ENCODE measurements at regions not wholly inside any gene's neighbourhood (a gene's known extent, or its start where the extent isn't known, plus 50 kb on each side); places are given as distances from the start of the nearest gene placed in this dataset.

DNA sequence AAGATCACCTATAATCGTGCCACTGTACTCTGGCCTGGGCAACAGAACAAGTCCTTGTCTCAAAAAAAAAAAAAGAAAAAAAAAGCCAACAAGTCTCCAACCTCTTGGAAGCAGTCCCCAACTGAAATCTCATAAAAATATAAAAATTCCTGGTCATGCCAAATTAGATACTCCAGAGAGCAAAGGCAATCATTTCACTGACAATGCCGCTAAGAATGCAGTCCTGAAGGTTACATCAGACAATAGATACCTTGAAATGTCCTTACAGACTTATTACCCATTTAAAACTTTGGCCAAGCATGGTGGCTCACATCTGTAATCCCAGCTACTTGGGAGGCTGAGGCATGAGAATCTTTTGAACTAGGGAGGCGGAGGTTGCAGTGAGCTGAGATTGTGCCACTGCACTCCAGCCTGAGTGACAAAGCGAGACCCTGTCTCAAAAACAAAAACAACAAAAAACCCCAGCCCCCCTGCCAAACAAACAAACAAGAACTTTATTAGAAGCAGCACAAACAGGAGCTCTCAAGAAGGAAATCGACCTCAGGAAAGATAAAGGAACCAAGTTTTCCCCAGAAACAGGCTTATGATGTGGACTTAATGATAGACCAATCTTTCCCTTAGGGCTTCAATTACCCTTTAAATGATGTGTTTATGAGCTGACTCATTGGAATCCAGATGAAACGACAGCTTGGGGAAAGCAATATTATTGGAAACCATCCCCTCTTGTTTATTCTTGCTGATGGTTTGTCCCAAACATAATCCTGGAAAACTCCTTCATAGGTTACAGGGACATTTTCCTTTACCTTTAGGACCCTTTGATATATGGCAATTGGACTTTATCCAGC, 53.1 kb upstream of the XCR1 start:
- Histone ChIP-seq H3K4me3 (ENCODE audit: low read depth, low read length) (no peak overlapping the region), H3K27ac (no peak overlapping the region), H3K9me3 (ENCODE audit: severe bottlenecking) (no peaks in the 10 kb centered on the region), H3K27me3 (ENCODE audit: insufficient read depth, low read depth, severe bottlenecking) (no peaks in the 10 kb centered on the region), H3K36me3 (no peaks in the 10 kb centered on the region)
- no peak for DNase-seq
- TF ChIP-seq, protein P1, sequence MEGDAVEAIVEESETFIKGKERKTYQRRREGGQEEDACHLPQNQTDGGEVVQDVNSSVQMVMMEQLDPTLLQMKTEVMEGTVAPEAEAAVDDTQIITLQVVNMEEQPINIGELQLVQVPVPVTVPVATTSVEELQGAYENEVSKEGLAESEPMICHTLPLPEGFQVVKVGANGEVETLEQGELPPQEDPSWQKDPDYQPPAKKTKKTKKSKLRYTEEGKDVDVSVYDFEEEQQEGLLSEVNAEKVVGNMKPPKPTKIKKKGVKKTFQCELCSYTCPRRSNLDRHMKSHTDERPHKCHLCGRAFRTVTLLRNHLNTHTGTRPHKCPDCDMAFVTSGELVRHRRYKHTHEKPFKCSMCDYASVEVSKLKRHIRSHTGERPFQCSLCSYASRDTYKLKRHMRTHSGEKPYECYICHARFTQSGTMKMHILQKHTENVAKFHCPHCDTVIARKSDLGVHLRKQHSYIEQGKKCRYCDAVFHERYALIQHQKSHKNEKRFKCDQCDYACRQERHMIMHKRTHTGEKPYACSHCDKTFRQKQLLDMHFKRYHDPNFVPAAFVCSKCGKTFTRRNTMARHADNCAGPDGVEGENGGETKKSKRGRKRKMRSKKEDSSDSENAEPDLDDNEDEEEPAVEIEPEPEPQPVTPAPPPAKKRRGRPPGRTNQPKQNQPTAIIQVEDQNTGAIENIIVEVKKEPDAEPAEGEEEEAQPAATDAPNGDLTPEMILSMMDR (IDR thresholded peaks at IDR 0.05; ENCODE audit: low read depth, low read length): no peak

DNA sequence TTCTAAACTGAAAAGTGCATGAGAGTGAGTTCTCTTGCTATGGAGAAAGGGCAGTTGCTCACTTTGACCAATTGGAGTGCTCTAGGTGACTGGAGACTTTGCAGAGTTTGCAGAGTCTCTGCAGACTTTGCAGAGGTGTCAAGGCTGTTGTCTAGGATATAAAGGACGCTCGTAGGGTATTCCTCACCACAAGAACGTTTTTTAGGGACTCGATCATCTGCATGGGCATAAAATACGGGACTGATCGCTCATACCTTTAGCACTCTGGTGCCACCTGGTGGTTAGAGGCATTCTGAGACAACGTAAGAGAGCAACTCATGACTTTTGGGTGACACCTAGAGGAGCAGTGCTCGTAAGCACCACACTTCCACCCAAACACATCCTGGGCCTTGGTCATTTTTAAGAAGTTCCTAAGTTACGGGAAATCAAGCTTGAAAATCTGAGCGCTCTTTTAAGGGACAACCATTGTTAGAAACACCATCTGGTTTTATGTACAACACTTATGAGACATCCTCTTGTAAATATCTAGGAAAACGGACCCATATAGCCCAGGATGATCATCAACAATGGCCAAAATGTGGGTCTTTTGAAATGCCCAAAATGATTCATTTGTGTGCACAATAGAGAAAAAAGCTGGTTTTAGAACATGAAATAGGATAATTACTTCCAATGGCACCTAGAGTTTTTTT, 51.6 kb upstream of the XCR1 start:
- no peak overlapping the region for H3K4me3 ChIP-seq (ENCODE audit: low read depth, low read length)
- H3K27me3 ChIP-seq (ENCODE audit: insufficient read depth, low read depth, severe bottlenecking): no peaks in the 10 kb centered on the region
- H3K9me3 ChIP-seq (ENCODE audit: severe bottlenecking): no peaks in the 10 kb centered on the region
- peak; percentile 84 for DNase-seq
- H3K27ac ChIP-seq: no peak overlapping the region
- TF ChIP-seq, protein P1 (IDR thresholded peaks at IDR 0.05; ENCODE audit: low read depth, low read length): peak; percentile 95
- H3K36me3 ChIP-seq: no peaks in the 10 kb centered on the region

Data from WERI-Rb-1 (cell line).